DND-41 (cell line): ENCODE measurements at regions not wholly inside any gene's neighbourhood (a gene's known extent, or its start where the extent isn't known, plus 50 kb on each side); places are given as distances from the start of the nearest gene placed in this dataset.

ENCODE experiments used
- ATAC-seq: fragments of 200-7000 bp; cut with Tn5 transposase; 3 replicates; pipeline ENCODE4 v1.9.1; 2021; ENCODE audit warnings: low read depth; ENCODE audit not compliant: insufficient read depth
- DNase-seq: peaks from one replicate; pipeline ENCODE4 v3.0.0-alpha.2; 2020
- H2AFZ ChIP-seq: 2 replicates; pipeline ENCODE4 v1.6.0; 2012; ENCODE audit warnings: low read depth, low read length
- H3K27ac ChIP-seq: 2 replicates; pipeline ENCODE4 v1.5.1; 2012; ENCODE audit warnings: low read length, inconsistent platforms
- H3K27me3 ChIP-seq: fragments of 200-600 bp; sonication (generic); 2 replicates; pipeline ENCODE4 v1.6.0; 2012; ENCODE audit warnings: low read length, mild to moderate bottlenecking, inconsistent platforms; ENCODE audit not compliant: insufficient read depth, poor library complexity
- H3K36me3 ChIP-seq: 2 replicates; pipeline ENCODE4 v1.5.1; 2012; ENCODE audit warnings: low read length, inconsistent platforms; ENCODE audit not compliant: insufficient read depth
- H3K4me1 ChIP-seq: 2 replicates; pipeline ENCODE4 v1.5.1; 2012; ENCODE audit warnings: mild to moderate bottlenecking, low read length; ENCODE audit not compliant: insufficient read depth
- H3K4me2 ChIP-seq: 2 replicates; pipeline ENCODE4 v1.6.0; 2012; ENCODE audit warnings: mild to moderate bottlenecking, moderate library complexity, low read length, inconsistent platforms; ENCODE audit not compliant: insufficient read depth
- H3K4me3 ChIP-seq, 2 experiments: fragments of 200-600 bp in 1 of 2; shearing (Covaris generic) in 1 of 2; 2 replicates each; pipeline ENCODE4 v1.5.1; 2012 to 2016; ENCODE audit warnings: inconsistent platforms in 2 of 2, low read length in 2 of 2, mild to moderate bottlenecking in 2 of 2, low read depth in 1 of 2, moderate library complexity in 1 of 2
- H3K79me2 ChIP-seq: 2 replicates; pipeline ENCODE4 v1.6.0; 2012; ENCODE audit warnings: low read length, inconsistent platforms; ENCODE audit not compliant: insufficient read depth
- H3K9ac ChIP-seq: 2 replicates; pipeline ENCODE4 v1.6.0; 2012; ENCODE audit warnings: low read depth, mild to moderate bottlenecking, inconsistent platforms, low read length, moderate library complexity
- H3K9me3 ChIP-seq: 2 replicates; pipeline ENCODE4 v1.5.1; 2012; ENCODE audit warnings: low read length, moderate library complexity, mild to moderate bottlenecking, inconsistent platforms; ENCODE audit not compliant: insufficient read depth, severe bottlenecking
- H4K20me1 ChIP-seq: 2 replicates; pipeline ENCODE4 v1.6.0; 2012; ENCODE audit warnings: low read length; ENCODE audit not compliant: insufficient read depth
- EZH2 ChIP-seq: IDR thresholded peaks from 3 replicates; pipeline ENCODE4 v1.6.1; 2012; ENCODE audit warnings: borderline replicate concordance, low read depth, mild to moderate bottlenecking, moderate library complexity, low read length, inconsistent platforms; ENCODE audit not compliant: severe bottlenecking
- TF ChIP-seq, protein P1 (sequence below): IDR thresholded peaks from 2 replicates; pipeline ENCODE4 v1.5.1; 2012; ENCODE audit warnings: borderline replicate concordance, low read length, moderate library complexity, mild to moderate bottlenecking; ENCODE audit not compliant: poor library complexity, severe bottlenecking; ENCODE audit errors: extremely low read depth

DNA sequence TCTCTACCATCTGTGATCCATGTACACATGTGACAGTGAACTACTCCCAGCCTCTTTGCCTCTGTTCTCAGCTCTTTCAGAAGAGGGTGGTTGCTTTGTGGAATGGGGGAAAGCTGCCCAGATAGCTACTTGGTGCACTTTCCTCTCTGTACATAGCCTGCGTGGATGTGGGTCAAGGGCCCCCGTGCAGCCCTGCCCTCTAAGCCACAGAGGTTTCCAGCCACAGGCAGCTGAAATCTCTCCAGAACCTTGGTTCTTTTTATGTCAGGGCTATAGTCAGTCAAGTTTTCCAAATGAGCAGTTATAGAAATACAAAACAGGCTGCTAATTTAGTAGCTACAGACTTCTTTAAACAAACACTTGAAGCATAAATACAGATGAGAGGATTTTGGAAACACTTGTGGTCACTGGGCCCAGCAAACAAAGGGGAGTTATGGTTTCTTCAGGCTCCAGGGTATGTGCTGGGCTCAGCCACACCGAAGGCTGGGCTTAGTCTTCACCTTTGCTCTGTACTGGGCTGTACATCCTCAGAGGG, 199.7 kb upstream of the ASIC2 start:
- Histone ChIP-seq H4K20me1 (no peaks in the 10 kb centered on the region), H3K9me3 (no peaks in the 10 kb centered on the region), H3K79me2 (no peaks in the 10 kb centered on the region), H2AFZ (no peak overlapping the region), H3K27me3 (peaks cover 4% of the 10 kb centered on the region), H3K4me3 (no peak overlapping the region), H3K4me1 (no peaks in the 10 kb centered on the region), H3K9ac (no peak overlapping the region), H3K4me2 (no peak overlapping the region), H3K27ac (no peak overlapping the region), H3K36me3 (no peaks in the 10 kb centered on the region)
- DNase-seq = no peak
- no peak for ATAC-seq
- TF ChIP-seq, protein P1, sequence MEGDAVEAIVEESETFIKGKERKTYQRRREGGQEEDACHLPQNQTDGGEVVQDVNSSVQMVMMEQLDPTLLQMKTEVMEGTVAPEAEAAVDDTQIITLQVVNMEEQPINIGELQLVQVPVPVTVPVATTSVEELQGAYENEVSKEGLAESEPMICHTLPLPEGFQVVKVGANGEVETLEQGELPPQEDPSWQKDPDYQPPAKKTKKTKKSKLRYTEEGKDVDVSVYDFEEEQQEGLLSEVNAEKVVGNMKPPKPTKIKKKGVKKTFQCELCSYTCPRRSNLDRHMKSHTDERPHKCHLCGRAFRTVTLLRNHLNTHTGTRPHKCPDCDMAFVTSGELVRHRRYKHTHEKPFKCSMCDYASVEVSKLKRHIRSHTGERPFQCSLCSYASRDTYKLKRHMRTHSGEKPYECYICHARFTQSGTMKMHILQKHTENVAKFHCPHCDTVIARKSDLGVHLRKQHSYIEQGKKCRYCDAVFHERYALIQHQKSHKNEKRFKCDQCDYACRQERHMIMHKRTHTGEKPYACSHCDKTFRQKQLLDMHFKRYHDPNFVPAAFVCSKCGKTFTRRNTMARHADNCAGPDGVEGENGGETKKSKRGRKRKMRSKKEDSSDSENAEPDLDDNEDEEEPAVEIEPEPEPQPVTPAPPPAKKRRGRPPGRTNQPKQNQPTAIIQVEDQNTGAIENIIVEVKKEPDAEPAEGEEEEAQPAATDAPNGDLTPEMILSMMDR = no peak
- no peak for TF ChIP-seq EZH2

DNA sequence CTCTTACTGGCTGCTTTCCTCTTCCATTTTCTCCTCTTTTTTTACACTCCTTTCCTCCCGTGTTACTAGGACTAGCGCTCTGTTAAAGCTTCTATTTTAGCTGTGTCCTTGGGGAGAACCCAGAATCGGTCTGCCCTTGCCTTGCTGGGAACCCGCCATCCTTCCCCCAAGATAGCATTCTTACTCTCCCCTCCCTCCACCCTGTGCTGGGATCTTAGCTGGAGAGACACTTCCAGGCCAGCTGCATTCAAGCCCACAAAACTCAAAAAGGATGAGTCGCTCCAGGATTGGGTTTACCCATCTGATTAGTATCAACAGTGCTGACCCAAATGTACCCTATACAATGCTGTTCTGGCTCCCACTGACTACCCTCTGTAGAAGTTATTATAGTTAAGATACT, 200.5 kb upstream of the ASIC2 start:
- TF ChIP-seq EZH2 = no peak
- TF ChIP-seq, protein P1 = no peak
- no peaks in the 10 kb centered on the region for H4K20me1 ChIP-seq
- no peaks in the 10 kb centered on the region for H3K4me1 ChIP-seq
- H3K27ac ChIP-seq = no peak overlapping the region
- H3K9me3 ChIP-seq = no peaks in the 10 kb centered on the region
- H3K4me3 ChIP-seq = no peak overlapping the region
- ATAC-seq (no peak), DNase-seq (no peak)
- no peak overlapping the region for H3K4me2 ChIP-seq
- H3K27me3 ChIP-seq = peaks cover 4% of the 10 kb centered on the region
- no peak overlapping the region for H2AFZ ChIP-seq
- no peaks in the 10 kb centered on the region for H3K79me2 ChIP-seq
- no peaks in the 10 kb centered on the region for H3K36me3 ChIP-seq
- no peak overlapping the region for H3K9ac ChIP-seq

DNA sequence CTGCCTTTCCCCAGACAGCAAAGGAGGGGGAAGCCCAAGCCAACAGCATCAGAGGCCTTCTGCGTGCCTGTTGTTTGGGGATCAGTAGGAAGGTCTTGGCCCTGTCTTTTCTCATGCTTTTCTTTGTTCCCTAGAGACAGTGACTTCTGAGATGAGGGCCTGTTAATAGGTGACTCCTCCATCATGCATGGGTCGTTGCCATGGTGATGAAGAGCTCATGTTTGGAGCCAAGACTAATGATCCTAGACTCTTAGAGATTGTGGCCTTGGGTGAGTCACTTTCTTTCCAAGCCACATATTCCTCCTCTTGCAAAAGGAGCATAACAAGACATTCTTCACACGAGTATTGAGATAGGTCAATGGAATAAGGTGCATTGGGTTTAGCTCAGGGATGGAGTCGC, 201.1 kb upstream of the ASIC2 start:
- H3K9ac ChIP-seq = no peak overlapping the region
- H3K27me3 ChIP-seq = peaks cover 4% of the 10 kb centered on the region
- H3K9me3 ChIP-seq = no peaks in the 10 kb centered on the region
- no peak overlapping the region for H3K27ac ChIP-seq
- DNase-seq = no peak
- H3K4me1 ChIP-seq = no peaks in the 10 kb centered on the region
- ATAC-seq = no peak
- H4K20me1 ChIP-seq = no peaks in the 10 kb centered on the region
- no peak overlapping the region for H3K4me2 ChIP-seq
- TF ChIP-seq, protein P1 = no peak
- TF ChIP-seq EZH2 = no peak
- no peak overlapping the region for H3K4me3 ChIP-seq
- H3K36me3 ChIP-seq = no peaks in the 10 kb centered on the region
- H2AFZ ChIP-seq = no peak overlapping the region
- H3K79me2 ChIP-seq = no peaks in the 10 kb centered on the region

DNA sequence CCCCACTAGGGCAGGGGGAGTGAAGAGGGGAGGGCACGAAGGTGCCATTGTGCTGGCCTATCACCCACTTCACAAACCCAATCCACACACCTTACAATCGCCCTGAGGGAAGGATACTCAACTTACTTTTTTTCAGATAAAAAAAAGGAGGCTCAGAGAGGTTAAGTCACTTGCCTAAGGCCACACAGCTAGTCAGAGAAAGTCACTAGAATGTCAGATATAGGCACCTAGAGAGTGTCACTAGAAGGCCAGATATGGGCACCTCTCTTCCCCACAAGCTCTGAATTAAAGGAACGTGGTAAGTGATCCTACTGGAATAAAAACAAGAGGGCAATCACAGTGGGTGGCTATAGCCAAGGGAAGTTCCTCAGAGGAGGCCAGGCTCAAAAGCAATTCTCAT, 204.5 kb upstream of the ASIC2 start:
- Histone ChIP-seq H3K4me2 (no peak overlapping the region), H3K27ac (no peak overlapping the region), H3K4me1 (no peaks in the 10 kb centered on the region), H4K20me1 (no peaks in the 10 kb centered on the region), H3K27me3 (no peaks in the 10 kb centered on the region), H3K79me2 (no peaks in the 10 kb centered on the region), H3K36me3 (no peaks in the 10 kb centered on the region), H3K4me3 (no peak overlapping the region), H2AFZ (no peak overlapping the region), H3K9ac (no peak overlapping the region), H3K9me3 (no peaks in the 10 kb centered on the region)
- ATAC-seq (no peak), DNase-seq (no peak)
- TF ChIP-seq EZH2 = no peak
- TF ChIP-seq, protein P1 = no peak
